ENCODE measurements at regions not wholly inside any gene's neighbourhood (a gene's known extent, or its start where the extent isn't known, plus 50 kb on each side); places are given as distances from the start of the nearest gene placed in this dataset.

GRCh38 chrX:9390693-9391368 lies 74.0 kb upstream of the TBL1X start:
- H3K27me3 ChIP-seq (ENCODE audit: control insufficient read depth, insufficient read depth, low read length): no peaks in the 10 kb centered on the region
- H3K4me2 ChIP-seq (ENCODE audit: low read length): no peak overlapping the region
- no peaks in the 10 kb centered on the region for H3K9me3 ChIP-seq (ENCODE audit: control insufficient read depth, low read length)
- no peak overlapping the region for H2AFZ ChIP-seq
- no peaks in the 10 kb centered on the region for H3K79me2 ChIP-seq
- H3K9ac ChIP-seq: no peak overlapping the region
- H3K27ac ChIP-seq: no peak overlapping the region
- H3K4me3 ChIP-seq (ENCODE audit: low read depth, low read length): no peak overlapping the region
- no peaks in the 10 kb centered on the region for H3K36me3 ChIP-seq (ENCODE audit: control insufficient read depth, insufficient read depth, low read length)
- H3K4me1 ChIP-seq: no peaks in the 10 kb centered on the region
- no peak for TF ChIP-seq CTCF (IDR thresholded peaks at IDR 0.05)

- H3K27me3 ChIP-seq (ENCODE audit: control insufficient read depth, insufficient read depth, low read length): no peaks in the 10 kb centered on the region
- H3K4me3 ChIP-seq (ENCODE audit: low read depth, low read length): no peak overlapping the region
- no peak overlapping the region for H2AFZ ChIP-seq
- TF ChIP-seq CTCF (IDR thresholded peaks at IDR 0.05): no peak
- H3K4me1 ChIP-seq: no peaks in the 10 kb centered on the region
- no peak overlapping the region for H3K27ac ChIP-seq
- H3K4me2 ChIP-seq (ENCODE audit: low read length): no peak overlapping the region
- no peaks in the 10 kb centered on the region for H3K9me3 ChIP-seq (ENCODE audit: control insufficient read depth, low read length)
- H3K79me2 ChIP-seq: no peaks in the 10 kb centered on the region
- no peaks in the 10 kb centered on the region for H3K36me3 ChIP-seq (ENCODE audit: control insufficient read depth, insufficient read depth, low read length)
- H3K9ac ChIP-seq: no peak overlapping the region
Observed at GRCh38 chrX:9392445-9392844, 72.4 kb upstream of the TBL1X start.

- TF ChIP-seq CTCF (IDR thresholded peaks at IDR 0.05): no peak
- Histone ChIP-seq H3K27ac (no peak overlapping the region), H3K36me3 (ENCODE audit: control insufficient read depth, insufficient read depth, low read length) (no peaks in the 10 kb centered on the region), H3K4me3 (ENCODE audit: low read depth, low read length) (no peak overlapping the region), H3K9ac (no peak overlapping the region), H2AFZ (no peak overlapping the region), H3K27me3 (ENCODE audit: control insufficient read depth, insufficient read depth, low read length) (no peaks in the 10 kb centered on the region), H3K79me2 (no peaks in the 10 kb centered on the region), H3K4me1 (no peaks in the 10 kb centered on the region), H3K4me2 (ENCODE audit: low read length) (no peak overlapping the region), H3K9me3 (ENCODE audit: control insufficient read depth, low read length) (no peaks in the 10 kb centered on the region)
Observed at GRCh38 chrX:9393571-9393970, 71.3 kb upstream of the TBL1X start.

GRCh38 chrX:9394212-9394611 lies 70.6 kb upstream of the TBL1X start:
- Histone ChIP-seq H3K4me3 (ENCODE audit: low read depth, low read length) (no peak overlapping the region), H2AFZ (no peak overlapping the region), H3K27me3 (ENCODE audit: control insufficient read depth, insufficient read depth, low read length) (no peaks in the 10 kb centered on the region), H3K4me2 (ENCODE audit: low read length) (no peak overlapping the region), H3K9me3 (ENCODE audit: control insufficient read depth, low read length) (no peaks in the 10 kb centered on the region), H3K4me1 (no peaks in the 10 kb centered on the region), H3K9ac (no peak overlapping the region), H3K36me3 (ENCODE audit: control insufficient read depth, insufficient read depth, low read length) (no peaks in the 10 kb centered on the region), H3K27ac (no peak overlapping the region), H3K79me2 (no peaks in the 10 kb centered on the region)
- TF ChIP-seq CTCF (IDR thresholded peaks at IDR 0.05): no peak

GRCh38 chrX:9396930-9397329 lies 67.9 kb upstream of the TBL1X start:
- Histone ChIP-seq H3K4me2 (ENCODE audit: low read length) (no peak overlapping the region), H3K36me3 (ENCODE audit: control insufficient read depth, insufficient read depth, low read length) (no peaks in the 10 kb centered on the region), H2AFZ (no peak overlapping the region), H3K9me3 (ENCODE audit: control insufficient read depth, low read length) (no peaks in the 10 kb centered on the region), H3K79me2 (no peaks in the 10 kb centered on the region), H3K4me3 (ENCODE audit: low read depth, low read length) (no peak overlapping the region), H3K9ac (no peak overlapping the region), H3K4me1 (no peaks in the 10 kb centered on the region), H3K27ac (no peak overlapping the region), H3K27me3 (ENCODE audit: control insufficient read depth, insufficient read depth, low read length) (no peaks in the 10 kb centered on the region)
- TF ChIP-seq CTCF (IDR thresholded peaks at IDR 0.05): no peak

All from parathyroid adenoma (tissue), 2 donors.